HL-60 (cell line): ENCODE measurements at regions not wholly inside any gene's neighbourhood (a gene's known extent, or its start where the extent isn't known, plus 50 kb on each side); places are given as distances from the start of the nearest gene placed in this dataset.

ENCODE experiments used
- CTCF ChIP-seq: IDR thresholded peaks from one replicate; pipeline ENCODE4 v1.5.1; 2011; ENCODE audit warnings: low read length, control low read depth, inconsistent platforms; ENCODE audit not compliant: insufficient read depth
- POLR2AphosphoS5 ChIP-seq: IDR thresholded peaks from 2 replicates; pipeline ENCODE4 v1.6.1; 2012; ENCODE audit warnings: low read depth
- REST ChIP-seq: IDR thresholded peaks from 2 replicates; pipeline ENCODE4 v1.6.1; 2012; ENCODE audit warnings: low read depth; ENCODE audit not compliant: insufficient replicate concordance

GRCh38 chr20:51950926-51951325 is 148.6 kb upstream of the SALL4 start:
- no peak for TF ChIP-seq REST
- no peak for TF ChIP-seq POLR2AphosphoS5
- TF ChIP-seq CTCF = no peak
